CD4-positive, alpha-beta T cell (primary cell): ENCODE measurements at regions not wholly inside any gene's neighbourhood (a gene's known extent, or its start where the extent isn't known, plus 50 kb on each side); places are given as distances from the start of the nearest gene placed in this dataset.

Experiments
- ATAC-seq: fragments of 200-7000 bp; cut with Tn5 transposase; one replicate; pipeline ENCODE4 v1.10.0; 2022; ENCODE audit warnings: mild to moderate bottlenecking; ENCODE audit not compliant: poor library complexity
- CTCF ChIA-PET: fragments of 350-600 bp; sonication (Branson Sonifier 250); formaldehyde crosslinking; loops from one replicate; lab custom pipeline; 2021; ENCODE audit warnings: antibody characterized with exemption, inconsistent platforms; lab: Charles Lee
- POLR2A ChIA-PET: fragments of 350-600 bp; sonication (Branson Sonifier 250); formaldehyde crosslinking; loops from one replicate; lab custom pipeline; 2021; ENCODE audit warnings: antibody characterized with exemption, inconsistent platforms; lab: Charles Lee
- DNase-seq, 14 experiments: peaks; one replicate each; pipeline ENCODE4 v3.0.0-alpha.2; 2013 to 2020; ENCODE audit warnings: mixed read lengths in 2 of 14
- H3K27ac ChIP-seq, 2 donors: one replicate each; pipeline versions ENCODE4 v1.5.1 to v1.7.0; 2013; ENCODE audit warnings: low read length in 2 of 2, low read depth in 1 of 2, mild to moderate bottlenecking in 1 of 2
- H3K27me3 ChIP-seq, 2 experiments: 1 replicate in 1 of 2; 2 replicates in 1 of 2; pipeline versions ENCODE4 v1.6.1 to v1.7.0; 2013; ENCODE audit warnings: low read length in 2 of 2, control low read depth in 1 of 2, mild to moderate bottlenecking in 1 of 2, moderate library complexity in 1 of 2; ENCODE audit not compliant: insufficient read depth in 2 of 2, control insufficient read depth in 1 of 2
- H3K36me3 ChIP-seq: one replicate; pipeline ENCODE4 v1.6.1; 2013; ENCODE audit warnings: low read length, control low read depth; ENCODE audit not compliant: insufficient read depth
- H3K4me1 ChIP-seq: one replicate; pipeline ENCODE4 v1.6.1; 2013; ENCODE audit warnings: low read length, control low read depth; ENCODE audit not compliant: insufficient read depth
- H3K4me3 ChIP-seq: one replicate; pipeline ENCODE4 v1.5.1; 2013; ENCODE audit warnings: mild to moderate bottlenecking, low read length, moderate library complexity
- H3K9me3 ChIP-seq, 2 experiments: 1 replicate in 1 of 2; 2 replicates in 1 of 2; pipeline versions ENCODE4 v1.6.1 to v1.7.0; 2013; ENCODE audit warnings: low read length in 2 of 2, mild to moderate bottlenecking in 2 of 2, control low read depth in 1 of 2, moderate library complexity in 1 of 2; ENCODE audit not compliant: control insufficient read depth in 1 of 2, insufficient read depth in 1 of 2
- H3K27ac Mint-ChIP-seq: one replicate; pipeline ENCODE4 v1.8.0; 2020; ENCODE audit warnings: mixed read lengths
- H3K27me3 Mint-ChIP-seq: one replicate; pipeline ENCODE4 v1.8.0; 2021; ENCODE audit warnings: mixed read lengths
- H3K36me3 Mint-ChIP-seq: one replicate; pipeline ENCODE4 v1.8.0; 2021; ENCODE audit warnings: low read depth, mixed read lengths
- H3K4me1 Mint-ChIP-seq: one replicate; pipeline ENCODE4 v1.8.0; 2021; ENCODE audit warnings: low read depth, mixed read lengths
- H3K4me3 Mint-ChIP-seq: one replicate; pipeline ENCODE4 v1.8.0; 2020; ENCODE audit warnings: mild to moderate bottlenecking, mixed read lengths
- H3K9me3 Mint-ChIP-seq: one replicate; pipeline ENCODE4 v1.8.0; 2020; ENCODE audit warnings: mixed read lengths
- CTCF ChIP-seq: fragments of 200-600 bp; IDR thresholded peaks from one replicate; pipeline ENCODE4 v1.8.0; 2022; ENCODE audit warnings: antibody characterized with exemption, mild to moderate bottlenecking
- intact Hi-C, 2 experiments: fragments of 100-400 bp; cut with DNase I in 1 of 2; cut with micrococcal nuclease in 1 of 2; formaldehyde crosslinking; loops; one replicate each; pipeline versions ENCODE4 v1.15.1 to v1.9.0; 2023 to 2025; cut with DNase I, micrococcal nuclease

- no peak for TF ChIP-seq CTCF
- Histone ChIP-seq H3K27me3 (no peaks in the 10 kb centered on the region), H3K9me3 (peaks cover 0 to 3% of the 10 kb centered on the region in 2 experiments), H3K27ac (no peak overlapping the region), H3K4me3 (no peak overlapping the region), H3K36me3 (no peaks in the 10 kb centered on the region), H3K4me1 (no peaks in the 10 kb centered on the region)
- peaks cover 6% of the 10 kb centered on the region for H3K27me3 Mint-ChIP-seq
- H3K36me3 Mint-ChIP-seq: no peaks in the 10 kb centered on the region
- no peaks in the 10 kb centered on the region for H3K4me1 Mint-ChIP-seq
- no peak overlapping the region for H3K27ac Mint-ChIP-seq
- ChIA-PET POLR2A (no interaction called here), CTCF (no interaction called here)
- no peak overlapping the region for H3K4me3 Mint-ChIP-seq
- no peak for ATAC-seq
- intact Hi-C loops: no loop called here
- no peaks in the 10 kb centered on the region for H3K9me3 Mint-ChIP-seq
- no peak for DNase-seq
Observed at GRCh38 chr1:4121293-4121684, 221.2 kb upstream of the C1orf174 start.

GRCh38 chr1:4121834-4122512 lies 221.9 kb upstream of the C1orf174 start:
- H3K27ac Mint-ChIP-seq: no peak overlapping the region
- POLR2A ChIA-PET: no interaction called here
- H3K4me3 Mint-ChIP-seq: no peak overlapping the region
- Histone ChIP-seq H3K27me3 (no peaks in the 10 kb centered on the region), H3K36me3 (no peaks in the 10 kb centered on the region), H3K4me3 (no peak overlapping the region), H3K9me3 (peaks cover 0 to 7% of the 10 kb centered on the region in 2 experiments), H3K27ac (no peak overlapping the region), H3K4me1 (no peaks in the 10 kb centered on the region)
- DNase-seq (no peak), ATAC-seq (no peak)
- H3K27me3 Mint-ChIP-seq: peaks cover 6% of the 10 kb centered on the region
- TF ChIP-seq CTCF: no peak
- CTCF ChIA-PET: no interaction called here
- H3K9me3 Mint-ChIP-seq: no peaks in the 10 kb centered on the region
- intact Hi-C loops: no loop called here
- no peaks in the 10 kb centered on the region for H3K4me1 Mint-ChIP-seq
- H3K36me3 Mint-ChIP-seq: no peaks in the 10 kb centered on the region

- Mint-ChIP-seq H3K9me3 (peaks cover 2% of the 10 kb centered on the region), H3K36me3 (no peaks in the 10 kb centered on the region), H3K27ac (no peak overlapping the region), H3K4me1 (no peaks in the 10 kb centered on the region), H3K27me3 (peaks cover 6% of the 10 kb centered on the region), H3K4me3 (no peak overlapping the region)
- POLR2A ChIA-PET: no interaction called here
- Histone ChIP-seq H3K9me3 (peaks cover 0 to 13% of the 10 kb centered on the region in 2 experiments), H3K4me3 (no peak overlapping the region), H3K4me1 (no peaks in the 10 kb centered on the region), H3K36me3 (no peaks in the 10 kb centered on the region), H3K27ac (no peak overlapping the region), H3K27me3 (no peaks in the 10 kb centered on the region)
- ATAC-seq (no peak), DNase-seq (no peak)
- CTCF ChIA-PET: no interaction called here
- TF ChIP-seq CTCF: no peak
- intact Hi-C loops: no loop called here
Observed at GRCh38 chr1:4122513-4123160, 222.6 kb upstream of the C1orf174 start.
